HG03457 (cell line): ENCODE measurements at regions not wholly inside any gene's neighbourhood (a gene's known extent, or its start where the extent isn't known, plus 50 kb on each side); places are given as distances from the start of the nearest gene placed in this dataset.
A peak's percentile ranks its signal among the peaks of the same experiment; 100 is the strongest.
"Not testable (repeated sequence)": the region's sequence is repeated elsewhere in the genome, so short reads cannot be mapped to it uniquely, and the experiment has no call there.

Source experiments
- ATAC-seq: cut with Tn5 transposase; IDR thresholded peaks from one replicate; pipeline ENCODE4 v1.9.1; 2021; ENCODE audit warnings: moderate number of reproducible peaks; ENCODE audit not compliant: unreplicated experiment

DNA sequence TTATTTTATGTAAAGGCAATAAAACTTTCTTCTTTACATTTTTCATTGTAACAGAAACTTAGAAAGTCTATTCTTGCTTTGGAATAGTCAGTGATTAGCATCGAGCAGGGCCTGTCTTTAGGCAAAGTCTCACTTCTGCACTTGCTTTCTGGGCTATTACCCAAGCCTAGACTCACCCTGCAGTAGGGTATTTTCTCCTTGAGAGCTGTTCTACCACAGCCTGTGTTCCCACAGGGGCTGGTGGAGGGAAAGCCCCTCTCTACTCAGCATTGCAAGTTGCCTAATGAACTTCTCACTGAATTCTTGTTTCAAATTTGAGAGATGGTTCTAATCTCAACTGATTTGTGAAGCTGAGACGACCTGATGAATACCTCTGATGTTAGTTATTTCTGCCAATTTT lies 111.7 kb upstream of the KLHL14 start:
- peak; percentile 92 for ATAC-seq

GRCh38 chr18:32881009-32881408 lies 108.2 kb upstream of the KLHL14 start:
- ATAC-seq, result no peak

- no peak for ATAC-seq
Observed at GRCh38 chr18:32879497-32879896, 106.7 kb upstream of the KLHL14 start.

DNA sequence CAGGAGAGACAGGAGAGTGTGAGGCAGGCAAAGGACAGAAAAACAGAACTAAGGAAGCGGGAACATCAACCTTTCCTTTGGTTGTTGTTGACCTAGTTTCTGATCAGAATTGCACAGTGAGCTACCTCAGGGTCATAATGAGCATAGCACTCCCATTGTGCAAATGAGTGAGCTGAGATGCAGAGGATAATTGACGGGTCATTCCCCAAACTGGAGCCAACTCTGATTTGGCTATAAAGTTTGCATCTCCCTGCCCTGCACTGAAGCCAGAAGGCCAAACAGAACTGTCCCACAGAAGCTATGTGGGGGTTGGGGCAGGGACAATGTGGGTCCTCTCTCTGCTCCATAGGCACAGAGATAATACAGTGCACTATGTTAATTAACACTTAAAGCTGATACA lies 105.6 kb upstream of the KLHL14 start:
- no peak for ATAC-seq

GRCh38 chr18:32877371-32877770 lies 104.5 kb upstream of the KLHL14 start:
- no peak for ATAC-seq

DNA sequence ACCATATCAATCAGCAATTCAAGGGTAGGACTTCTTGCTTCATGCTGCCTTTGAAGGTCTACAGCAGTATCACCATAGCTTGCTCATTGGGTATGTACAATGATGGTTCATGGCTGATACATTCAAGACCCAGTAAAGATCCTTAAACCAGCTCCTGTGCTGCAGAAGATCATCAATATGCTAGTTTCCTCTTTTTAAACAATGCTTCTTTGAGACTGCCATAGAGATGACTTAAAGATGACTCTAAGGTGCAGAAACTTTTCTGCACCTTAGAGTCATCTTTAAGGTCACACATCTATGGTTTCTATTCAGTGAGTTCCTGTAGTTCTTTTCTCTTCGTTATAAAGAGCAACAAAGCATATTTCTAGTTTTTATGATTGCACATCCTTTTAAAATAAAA lies 102.8 kb upstream of the KLHL14 start:
- no peak for ATAC-seq

GRCh38 chr18:32871786-32872185 lies 99.0 kb upstream of the KLHL14 start:
- ATAC-seq, result no peak

DNA sequence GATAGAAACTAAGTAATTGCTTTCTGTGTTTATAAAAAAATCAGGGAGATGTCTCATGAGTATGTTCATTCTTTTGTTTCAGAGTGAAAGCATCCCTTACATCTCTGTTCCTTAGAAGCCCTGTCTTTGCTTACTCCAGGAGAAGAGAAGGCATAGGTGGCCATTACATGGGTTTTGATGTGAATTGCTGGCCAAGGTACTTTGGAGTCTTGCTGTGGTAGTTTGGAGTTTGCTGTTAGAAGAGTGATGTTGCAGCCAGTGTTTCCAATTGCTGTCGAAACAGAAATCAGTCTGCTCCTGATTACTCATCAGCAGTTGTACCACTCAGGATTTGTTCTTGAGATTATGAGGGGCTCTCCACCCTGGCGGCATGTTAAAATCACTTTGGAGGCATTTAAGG lies 97.8 kb upstream of the KLHL14 start:
- no peak for ATAC-seq

GRCh38 chr18:32868406-32868805 lies 95.6 kb upstream of the KLHL14 start:
- ATAC-seq, result no peak

DNA sequence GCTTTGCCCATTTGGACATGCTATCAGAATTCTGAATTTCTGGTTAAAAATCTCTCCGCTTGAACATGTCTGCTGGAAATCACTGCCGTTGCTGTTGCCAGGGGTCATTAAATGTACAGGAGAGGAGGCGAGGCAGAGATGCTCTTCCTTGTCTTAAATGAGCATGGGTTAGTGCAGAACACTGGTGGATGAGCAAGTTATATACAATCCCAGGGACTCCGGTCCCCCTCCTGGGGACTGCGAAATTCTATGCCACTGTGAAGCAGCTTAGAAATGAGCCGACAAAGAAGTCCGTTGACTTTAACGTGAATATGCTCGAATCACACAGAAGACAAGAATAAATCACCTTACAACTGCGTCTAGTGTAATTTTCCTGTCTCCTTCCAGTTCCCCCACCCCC lies 95.1 kb upstream of the KLHL14 start:
- ATAC-seq, result no peak

DNA sequence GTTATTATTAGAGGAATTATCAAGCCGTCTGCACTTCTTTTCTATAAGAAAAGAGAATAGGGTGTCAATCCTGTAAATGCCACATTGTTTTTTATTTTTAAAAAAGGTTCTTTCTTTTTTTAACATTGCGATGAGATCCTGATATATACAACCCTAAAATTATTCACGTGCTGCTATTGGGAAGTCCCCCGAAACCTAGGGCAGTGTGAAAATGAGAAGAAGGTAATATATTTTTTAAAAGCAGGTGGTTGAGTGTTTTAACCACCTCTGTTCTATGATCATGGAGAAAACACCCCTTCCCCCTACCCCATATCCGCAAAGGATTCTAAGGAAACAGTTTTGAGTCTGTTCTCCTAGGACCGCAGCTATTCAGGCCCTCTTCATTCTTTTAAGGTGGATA lies 94.5 kb upstream of the KLHL14 start:
- no peak for ATAC-seq

GRCh38 chr18:32862031-32862430 lies 89.2 kb upstream of the KLHL14 start:
- not testable (repeated sequence) for ATAC-seq

- no peak for ATAC-seq
Observed at GRCh38 chr18:32851936-32852335, 79.1 kb upstream of the KLHL14 start.

DNA sequence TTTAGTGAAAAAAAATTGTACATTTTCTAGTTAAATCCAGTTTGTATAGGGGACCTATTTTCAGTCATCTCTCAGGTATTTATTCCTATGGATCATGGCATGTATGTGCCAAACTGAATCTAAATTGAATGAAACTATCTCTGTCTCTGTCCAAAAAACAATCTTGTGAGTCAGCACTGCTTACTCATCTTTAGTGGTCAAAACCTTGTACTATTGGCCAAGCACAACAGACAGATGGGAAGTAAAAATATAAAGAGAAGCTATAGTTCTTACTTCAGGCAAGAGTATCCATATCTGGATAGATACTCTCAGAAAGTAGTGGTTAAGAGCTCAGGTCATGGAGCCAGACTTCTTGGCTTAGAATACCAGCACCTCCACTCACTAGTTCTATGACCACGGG lies 76.0 kb upstream of the KLHL14 start:
- ATAC-seq, result no peak

GRCh38 chr18:32847691-32848090 lies 74.9 kb upstream of the KLHL14 start:
- ATAC-seq, result no peak

- ATAC-seq, result no peak
Observed at GRCh38 chr18:32846896-32847295, 74.1 kb upstream of the KLHL14 start.

GRCh38 chr18:32840962-32841361 lies 68.1 kb upstream of the KLHL14 start:
- ATAC-seq, result no peak

- no peak for ATAC-seq
Observed at GRCh38 chr18:32835951-32836350, 63.1 kb upstream of the KLHL14 start.

DNA sequence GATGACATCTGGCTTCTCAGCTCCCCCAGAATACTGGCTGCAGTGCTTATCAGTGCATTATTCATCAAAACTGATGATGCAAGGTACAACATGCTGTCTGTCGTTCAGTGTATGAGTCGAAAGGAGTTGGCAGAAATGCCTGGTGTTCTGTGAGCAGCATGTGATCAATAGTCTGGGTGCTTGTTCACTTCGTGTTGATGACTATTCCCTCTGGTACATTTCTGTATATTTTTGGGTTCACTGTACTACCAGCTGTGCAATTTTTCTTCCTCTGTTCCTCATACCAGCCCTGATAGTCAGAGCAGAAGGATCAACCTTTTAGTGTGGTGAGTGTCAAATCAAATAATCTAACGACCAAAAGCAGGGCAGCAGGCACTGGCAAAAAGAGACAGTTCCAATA lies 59.0 kb upstream of the KLHL14 start:
- ATAC-seq, result no peak

- ATAC-seq, result no peak
Observed at GRCh38 chr18:32823226-32823625, 50.4 kb upstream of the KLHL14 start.
